GM10266 (cell line): ENCODE measurements at regions not wholly inside any gene's neighbourhood (a gene's known extent, or its start where the extent isn't known, plus 50 kb on each side); places are given as distances from the start of the nearest gene placed in this dataset.

ENCODE experiments used
- DNase-seq: peaks from one replicate; pipeline ENCODE4 v3.0.0; 2012; ENCODE audit errors: extremely low spot score
- TF ChIP-seq, protein P1 (sequence below): IDR thresholded peaks from 2 replicates; pipeline ENCODE4 v1.5.1; 2012; ENCODE audit warnings: mild to moderate bottlenecking, low read depth; ENCODE audit not compliant: control insufficient read depth, insufficient read depth; ENCODE audit errors: missing control alignments

DNA sequence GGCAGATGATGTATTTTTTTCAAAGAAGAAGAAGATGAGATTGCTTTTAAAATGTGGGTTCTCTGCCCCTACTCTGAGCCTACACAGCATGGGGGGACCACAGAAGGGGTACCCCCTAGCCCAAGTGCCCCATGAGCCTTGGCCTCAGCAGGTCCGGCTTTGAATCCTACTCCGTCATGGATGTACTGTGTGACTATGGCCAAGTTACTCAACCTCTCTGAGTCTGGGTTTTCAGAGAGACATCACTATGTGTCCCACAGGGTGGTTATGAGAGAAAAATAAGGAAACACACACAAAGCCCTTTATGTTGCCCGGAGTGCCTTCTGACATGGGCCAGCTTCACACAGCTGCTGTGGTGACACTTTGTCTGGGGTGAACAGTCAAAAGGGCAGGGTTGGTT lies 92.0 kb downstream of the KCTD15 start:
- TF ChIP-seq, protein P1, sequence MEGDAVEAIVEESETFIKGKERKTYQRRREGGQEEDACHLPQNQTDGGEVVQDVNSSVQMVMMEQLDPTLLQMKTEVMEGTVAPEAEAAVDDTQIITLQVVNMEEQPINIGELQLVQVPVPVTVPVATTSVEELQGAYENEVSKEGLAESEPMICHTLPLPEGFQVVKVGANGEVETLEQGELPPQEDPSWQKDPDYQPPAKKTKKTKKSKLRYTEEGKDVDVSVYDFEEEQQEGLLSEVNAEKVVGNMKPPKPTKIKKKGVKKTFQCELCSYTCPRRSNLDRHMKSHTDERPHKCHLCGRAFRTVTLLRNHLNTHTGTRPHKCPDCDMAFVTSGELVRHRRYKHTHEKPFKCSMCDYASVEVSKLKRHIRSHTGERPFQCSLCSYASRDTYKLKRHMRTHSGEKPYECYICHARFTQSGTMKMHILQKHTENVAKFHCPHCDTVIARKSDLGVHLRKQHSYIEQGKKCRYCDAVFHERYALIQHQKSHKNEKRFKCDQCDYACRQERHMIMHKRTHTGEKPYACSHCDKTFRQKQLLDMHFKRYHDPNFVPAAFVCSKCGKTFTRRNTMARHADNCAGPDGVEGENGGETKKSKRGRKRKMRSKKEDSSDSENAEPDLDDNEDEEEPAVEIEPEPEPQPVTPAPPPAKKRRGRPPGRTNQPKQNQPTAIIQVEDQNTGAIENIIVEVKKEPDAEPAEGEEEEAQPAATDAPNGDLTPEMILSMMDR, result no peak
- no peak for DNase-seq

DNA sequence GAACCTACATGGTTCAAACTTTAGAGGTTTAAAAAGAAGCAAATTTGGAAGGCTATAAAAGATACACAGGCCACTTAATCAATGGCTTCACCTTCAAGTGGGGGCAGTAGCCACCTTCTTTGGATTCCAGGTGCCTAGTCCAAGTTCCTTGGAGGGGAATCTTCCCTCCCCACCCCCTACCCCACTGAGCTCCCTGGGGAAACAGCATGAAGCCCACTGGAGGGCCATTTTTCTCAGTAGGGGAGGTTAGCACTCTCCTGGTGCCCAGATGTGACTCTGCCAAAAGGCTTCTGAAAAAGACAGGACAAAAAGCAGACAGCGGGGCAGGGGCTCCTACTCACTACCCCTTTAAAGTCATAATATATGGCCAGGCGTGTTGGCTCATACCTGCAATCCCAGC lies 93.9 kb downstream of the KCTD15 start:
- TF ChIP-seq, protein P1, result no peak

DNA sequence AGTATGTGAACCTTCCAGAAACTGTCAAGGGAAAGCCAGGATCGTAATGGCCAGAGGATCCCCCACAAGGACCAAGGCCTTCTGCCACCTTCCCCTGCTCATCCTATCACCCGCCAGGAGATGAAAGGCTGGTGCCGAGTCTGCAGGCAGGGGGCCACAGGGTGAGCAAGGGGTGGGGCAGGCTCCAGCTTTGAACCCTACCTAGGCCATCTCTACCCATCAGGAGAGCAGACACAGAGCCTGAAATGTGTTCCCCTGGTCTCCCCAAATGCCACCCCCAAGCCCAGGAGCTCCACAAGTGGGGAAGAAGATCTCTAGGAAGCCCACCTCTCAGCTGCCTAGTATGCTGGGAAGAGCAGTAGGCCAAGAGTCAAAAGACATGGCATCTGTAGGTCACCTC lies 95.1 kb downstream of the KCTD15 start:
- TF ChIP-seq, protein P1, result no peak
- no peak for DNase-seq

More for the DNA sequence above, 93.9 kb downstream of the KCTD15 start:
- DNase-seq, result no peak

DNA sequence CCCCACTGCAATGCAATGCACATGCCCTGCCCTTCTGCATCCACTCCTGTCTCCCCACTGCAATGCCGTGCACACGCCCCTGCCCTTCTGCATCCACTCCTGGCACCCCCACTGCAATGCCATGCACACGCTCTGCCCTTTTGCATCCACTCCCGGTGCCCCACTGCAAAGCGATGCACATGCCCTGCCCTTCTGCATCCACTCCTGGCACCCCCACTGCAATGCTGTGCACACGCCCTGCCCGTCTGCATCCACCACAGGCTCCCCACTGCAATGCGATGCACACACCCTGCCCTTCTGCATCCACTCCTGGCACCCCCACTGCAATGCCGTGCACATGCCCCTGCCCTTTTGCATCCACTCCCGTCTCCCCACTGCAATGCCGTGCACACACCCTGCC lies 98.1 kb downstream of the KCTD15 start:
- TF ChIP-seq, protein P1, result no peak
- no peak for DNase-seq

DNA sequence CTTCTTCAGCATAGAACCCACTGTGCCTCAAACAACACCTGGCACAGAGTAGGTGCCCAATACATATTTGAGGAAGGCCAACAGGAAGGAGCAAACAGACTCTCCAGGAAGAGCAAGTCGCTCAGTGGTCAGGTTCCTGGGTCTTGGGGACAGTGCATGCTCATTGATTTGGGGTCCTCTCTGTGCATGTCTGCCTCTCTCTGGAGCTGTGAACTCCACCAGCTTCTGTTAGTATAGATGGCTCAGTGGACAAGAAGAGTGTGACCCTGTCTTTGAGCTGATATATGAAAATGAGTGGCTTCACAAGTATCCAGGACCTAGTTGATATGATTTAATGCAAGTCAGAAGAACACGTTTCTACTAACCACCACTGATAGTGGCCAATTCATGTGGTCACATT lies 98.7 kb downstream of the KCTD15 start:
- TF ChIP-seq, protein P1, result no peak
- no peak for DNase-seq

DNA sequence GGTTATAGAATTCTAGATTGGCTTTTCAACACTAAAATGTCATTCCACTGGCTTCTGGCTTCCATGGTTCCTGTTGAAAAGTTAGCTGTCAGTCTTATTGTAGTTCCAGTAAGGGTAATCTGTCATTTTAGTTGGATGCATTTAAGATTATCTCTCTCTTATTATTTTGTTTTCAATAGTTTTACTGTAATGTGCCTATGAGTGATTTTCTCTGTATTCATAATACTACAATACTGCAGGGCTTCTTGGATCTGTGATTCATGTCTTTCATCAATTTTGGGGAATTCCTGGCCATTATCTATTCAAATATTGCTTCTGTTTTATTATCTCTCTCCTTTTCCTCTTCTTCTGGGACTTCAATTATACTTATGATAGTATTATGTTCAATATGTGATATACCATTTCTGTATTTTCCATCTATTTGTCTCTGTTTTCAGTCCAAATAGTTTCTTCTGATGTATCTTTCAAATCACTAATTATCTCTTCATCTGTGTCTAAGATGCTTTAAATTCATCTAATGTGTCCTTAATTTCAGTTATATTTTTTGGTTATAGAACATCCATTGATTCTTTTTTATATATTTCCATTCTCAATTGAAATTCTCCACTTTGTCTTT lies 101.5 kb downstream of the KCTD15 start:
- no peak for DNase-seq
- TF ChIP-seq, protein P1, result no peak

DNA sequence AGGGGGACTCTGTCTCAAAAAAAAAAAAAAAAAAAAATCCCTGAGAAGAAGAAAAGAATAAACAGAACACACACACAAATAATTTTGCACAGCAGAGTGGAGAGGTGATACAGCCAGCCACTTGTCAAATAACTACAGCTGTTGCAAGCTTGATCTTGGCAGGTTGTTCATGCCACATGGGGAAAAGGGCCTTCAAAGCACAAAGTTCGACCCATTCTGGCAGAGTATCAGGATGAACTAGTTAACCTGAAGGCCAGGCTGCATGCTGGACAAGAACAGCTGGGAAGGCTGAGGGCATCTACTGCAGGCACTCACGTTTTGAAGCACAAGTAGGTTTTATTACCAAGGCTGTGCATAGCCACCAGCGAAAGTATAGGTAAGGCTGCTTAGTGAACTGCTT lies 104.1 kb downstream of the KCTD15 start:
- DNase-seq, result no peak
- TF ChIP-seq, protein P1, result no peak
